MCF 10A (cell line): ENCODE measurements at regions not wholly inside any gene's neighbourhood (a gene's known extent, or its start where the extent isn't known, plus 50 kb on each side); places are given as distances from the start of the nearest gene placed in this dataset.

Experiments used
- BruUV-seq: library from RNA; stranded (reverse); fragments of 400-500 nt; replicated peaks from 2 replicates; lab custom pipeline; 2021; lab: Mats Ljungman, UMichigan
- CTCF ChIA-PET: fragments of 300-600 bp; sonication (Branson Sonifier 250); formaldehyde crosslinking; extraction: SDS; loops from one replicate; lab custom pipeline; 2021; ENCODE audit warnings: antibody characterized with exemption, inconsistent platforms; lab: Yijun Ruan, JAX
- POLR2A ChIA-PET: fragments of 300-600, 350-650 bp; sonication (Branson Sonifier 250); formaldehyde crosslinking; extraction: SDS; loops from one replicate; lab custom pipeline; 2020; ENCODE audit warnings: antibody characterized with exemption, inconsistent platforms; lab: Yijun Ruan, JAX
- DNase-seq: peaks from one replicate; pipeline ENCODE4 v3.0.0-alpha.2; 2018; ENCODE audit not compliant: unreplicated experiment
- H3K27ac Mint-ChIP-seq: one replicate; pipeline ENCODE4 v1.8.0; 2022; ENCODE audit warnings: mild to moderate bottlenecking, low read depth, mixed read lengths; ENCODE audit not compliant: unreplicated experiment
- H3K27me3 Mint-ChIP-seq: one replicate; pipeline ENCODE4 v1.8.0; 2022; ENCODE audit warnings: mixed read lengths; ENCODE audit not compliant: insufficient read depth, unreplicated experiment
- H3K36me3 Mint-ChIP-seq: one replicate; pipeline ENCODE4 v1.8.0; 2022; ENCODE audit warnings: mild to moderate bottlenecking, moderate library complexity, mixed read lengths; ENCODE audit not compliant: insufficient read depth, unreplicated experiment
- H3K4me1 Mint-ChIP-seq: one replicate; pipeline ENCODE4 v1.8.0; 2022; ENCODE audit warnings: mixed read lengths; ENCODE audit not compliant: insufficient read depth, unreplicated experiment
- H3K4me3 Mint-ChIP-seq: one replicate; pipeline ENCODE4 v1.8.0; 2022; ENCODE audit warnings: mild to moderate bottlenecking, moderate library complexity, mixed read lengths; ENCODE audit not compliant: unreplicated experiment
- H3K9me3 Mint-ChIP-seq: one replicate; pipeline ENCODE4 v1.8.0; 2022; ENCODE audit warnings: mixed read lengths; ENCODE audit not compliant: unreplicated experiment
- intact Hi-C: fragments of 100-400 bp; cut with micrococcal nuclease; formaldehyde crosslinking; loops from 2 replicates; pipeline ENCODE4 v1.14.1; 2022
- TF ChIP-seq, protein P1 (sequence below): fragments of 200-600 bp; IDR thresholded peaks from one replicate; pipeline ENCODE4 v1.8.0; 2022; ENCODE audit warnings: antibody characterized with exemption, mild to moderate bottlenecking; ENCODE audit not compliant: unreplicated experiment

DNA sequence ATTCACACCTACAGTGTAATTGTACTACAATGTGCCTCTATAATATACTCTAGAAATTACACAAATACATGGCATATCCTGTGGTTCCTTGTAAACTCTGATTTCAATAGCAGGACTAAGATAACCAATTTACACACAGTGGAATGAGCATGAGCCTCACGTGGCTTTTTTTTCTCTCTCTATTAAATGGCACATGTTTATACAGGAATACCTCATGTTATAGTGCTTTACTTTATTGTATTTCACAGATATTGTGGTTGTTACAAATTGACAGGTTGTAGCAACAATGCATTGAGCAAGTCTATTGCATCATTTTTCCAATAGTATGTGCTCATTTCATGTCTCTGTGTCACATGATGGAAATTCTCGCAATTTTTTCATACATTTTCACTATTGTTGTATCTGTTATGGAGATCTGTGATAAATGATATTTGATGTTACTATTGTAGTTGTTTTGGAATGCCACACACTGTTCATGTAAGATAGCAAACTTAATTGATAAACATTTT lies 260.0 kb downstream of the FSIP2 start:
- no TSS peak for BruUV-seq
- Mint-ChIP-seq H3K4me3 (no peak overlapping the region), H3K4me1 (no peaks in the 10 kb centered on the region), H3K27me3 (no peaks in the 10 kb centered on the region), H3K36me3 (no peaks in the 10 kb centered on the region), H3K27ac (no peak overlapping the region), H3K9me3 (no peaks in the 10 kb centered on the region)
- TF ChIP-seq, protein P1, sequence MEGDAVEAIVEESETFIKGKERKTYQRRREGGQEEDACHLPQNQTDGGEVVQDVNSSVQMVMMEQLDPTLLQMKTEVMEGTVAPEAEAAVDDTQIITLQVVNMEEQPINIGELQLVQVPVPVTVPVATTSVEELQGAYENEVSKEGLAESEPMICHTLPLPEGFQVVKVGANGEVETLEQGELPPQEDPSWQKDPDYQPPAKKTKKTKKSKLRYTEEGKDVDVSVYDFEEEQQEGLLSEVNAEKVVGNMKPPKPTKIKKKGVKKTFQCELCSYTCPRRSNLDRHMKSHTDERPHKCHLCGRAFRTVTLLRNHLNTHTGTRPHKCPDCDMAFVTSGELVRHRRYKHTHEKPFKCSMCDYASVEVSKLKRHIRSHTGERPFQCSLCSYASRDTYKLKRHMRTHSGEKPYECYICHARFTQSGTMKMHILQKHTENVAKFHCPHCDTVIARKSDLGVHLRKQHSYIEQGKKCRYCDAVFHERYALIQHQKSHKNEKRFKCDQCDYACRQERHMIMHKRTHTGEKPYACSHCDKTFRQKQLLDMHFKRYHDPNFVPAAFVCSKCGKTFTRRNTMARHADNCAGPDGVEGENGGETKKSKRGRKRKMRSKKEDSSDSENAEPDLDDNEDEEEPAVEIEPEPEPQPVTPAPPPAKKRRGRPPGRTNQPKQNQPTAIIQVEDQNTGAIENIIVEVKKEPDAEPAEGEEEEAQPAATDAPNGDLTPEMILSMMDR = no peak
- peak; percentile 20 for DNase-seq
- ChIA-PET POLR2A (interaction anchor here (0.7 kb wide), 1 partner anchor 27 kb away, joined by 3 read pairs; no protein-coding TSS in a partner anchor), CTCF (interaction anchor here (0.7 kb wide), 1 partner anchor 29 kb away, joined by 3 read pairs; no protein-coding TSS in a partner anchor)
- intact Hi-C loops = no loop called here

DNA sequence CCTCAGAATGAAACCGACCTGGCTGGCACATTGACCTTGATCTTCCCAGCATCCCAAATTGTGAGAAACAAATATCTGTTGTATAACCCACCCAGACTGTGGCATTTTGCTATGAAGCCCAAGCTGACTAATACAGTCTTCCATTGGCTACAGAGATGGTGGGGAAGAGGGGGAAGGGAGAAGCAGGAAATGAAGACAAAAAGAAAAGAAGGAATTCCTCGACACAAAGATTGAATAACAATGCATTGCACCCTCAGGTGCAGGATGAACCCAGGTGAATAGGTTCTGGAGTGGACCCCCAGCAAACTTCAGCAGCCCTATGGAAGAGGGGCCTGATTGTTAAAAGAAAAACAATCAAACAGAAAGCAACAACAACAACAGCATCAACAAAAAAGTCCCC lies 270.7 kb downstream of the FSIP2 start:
- no peak for DNase-seq
- H3K27ac Mint-ChIP-seq = no peak overlapping the region
- no TSS peak for BruUV-seq
- POLR2A ChIA-PET = no interaction called here
- no peaks in the 10 kb centered on the region for H3K36me3 Mint-ChIP-seq
- H3K4me3 Mint-ChIP-seq = no peak overlapping the region
- CTCF ChIA-PET = interaction anchor here (0.6 kb wide), 1 partner anchor 12 kb away, joined by 3 read pairs; no protein-coding TSS in a partner anchor
- H3K27me3 Mint-ChIP-seq = no peaks in the 10 kb centered on the region
- TF ChIP-seq, protein P1 = no peak
- H3K9me3 Mint-ChIP-seq = peaks cover 16% of the 10 kb centered on the region
- H3K4me1 Mint-ChIP-seq = no peaks in the 10 kb centered on the region
- intact Hi-C loops = no loop called here

DNA sequence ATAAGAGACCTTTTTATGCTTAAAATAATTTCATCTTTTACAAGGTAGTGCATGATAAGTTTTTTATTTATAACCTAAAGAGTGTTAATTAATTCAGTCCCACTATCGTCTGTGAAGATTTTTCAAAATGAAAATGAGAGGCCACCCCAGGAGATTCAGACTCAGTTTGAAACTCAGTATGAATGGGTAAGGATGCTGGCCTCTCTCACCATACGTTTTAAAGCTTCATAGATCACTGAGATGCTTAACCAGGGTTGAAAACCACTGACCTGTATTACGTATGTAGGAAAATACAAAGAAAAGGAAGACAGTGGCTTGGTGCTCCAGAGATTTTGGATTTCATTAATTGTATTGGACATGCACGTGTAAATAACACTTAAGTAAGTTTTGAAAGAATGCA lies 278.7 kb downstream of the FSIP2 start:
- ChIA-PET POLR2A (no interaction called here), CTCF (no interaction called here)
- no peaks in the 10 kb centered on the region for H3K4me1 Mint-ChIP-seq
- TF ChIP-seq, protein P1 = no peak
- no peaks in the 10 kb centered on the region for H3K9me3 Mint-ChIP-seq
- no peak overlapping the region for H3K4me3 Mint-ChIP-seq
- H3K27me3 Mint-ChIP-seq = no peaks in the 10 kb centered on the region
- no TSS peak for BruUV-seq
- DNase-seq = no peak
- intact Hi-C loops = no loop called here
- no peaks in the 10 kb centered on the region for H3K36me3 Mint-ChIP-seq
- H3K27ac Mint-ChIP-seq = no peak overlapping the region

DNA sequence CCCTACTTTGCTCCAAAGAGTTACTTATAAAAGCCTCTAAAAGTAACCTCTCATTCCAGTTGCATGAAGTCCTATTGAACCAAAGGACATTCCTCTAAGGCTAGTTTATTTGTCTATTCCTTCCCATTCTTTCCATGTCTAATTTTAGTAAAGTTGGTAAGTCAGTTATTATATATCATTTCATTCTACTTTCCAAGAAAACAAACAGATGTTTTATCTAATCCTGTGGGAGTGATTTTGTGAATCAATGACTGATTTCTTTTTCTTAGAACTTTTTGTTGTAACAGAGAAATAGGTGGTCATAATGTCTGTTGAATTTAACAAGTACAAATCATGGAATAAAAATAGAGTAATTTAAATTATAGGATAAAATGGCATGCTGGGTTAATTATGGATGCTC lies 286.3 kb downstream of the FSIP2 start:
- no peaks in the 10 kb centered on the region for H3K27me3 Mint-ChIP-seq
- TF ChIP-seq, protein P1 = no peak
- ChIA-PET CTCF (no interaction called here), POLR2A (interaction anchor here (0.6 kb wide), 1 partner anchor 346 kb away, joined by 3 read pairs; no protein-coding TSS in a partner anchor)
- no TSS peak for BruUV-seq
- no peaks in the 10 kb centered on the region for H3K9me3 Mint-ChIP-seq
- H3K4me3 Mint-ChIP-seq = no peak overlapping the region
- no peaks in the 10 kb centered on the region for H3K4me1 Mint-ChIP-seq
- H3K36me3 Mint-ChIP-seq = no peaks in the 10 kb centered on the region
- no peak for DNase-seq
- intact Hi-C loops = no loop called here
- no peak overlapping the region for H3K27ac Mint-ChIP-seq
